ENCODE measurements at regions not wholly inside any gene's neighbourhood (a gene's known extent, or its start where the extent isn't known, plus 50 kb on each side); places are given as distances from the start of the nearest gene placed in this dataset.

DNA sequence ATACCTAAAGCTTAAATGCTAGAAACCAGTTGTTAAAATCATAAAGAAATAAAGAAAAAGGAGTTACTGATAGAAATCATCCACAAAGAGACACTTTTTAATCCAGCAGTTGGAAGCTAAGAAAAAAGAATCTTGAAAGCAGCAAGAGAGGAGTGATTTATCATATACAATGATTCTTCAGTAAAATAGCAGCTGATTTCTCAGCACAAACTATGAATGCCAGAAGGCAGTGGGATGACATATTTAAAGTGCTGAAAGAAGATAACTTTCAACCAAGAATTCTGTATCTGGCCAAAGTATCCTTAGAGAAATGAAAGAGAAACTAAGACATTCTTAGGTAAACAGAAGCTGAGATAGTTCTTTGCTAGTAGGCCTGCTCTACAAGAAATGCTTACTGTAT, 366.0 kb downstream of the HTR1A start:
- Histone ChIP-seq H3K27me3 (replicated peaks in 1 of 4; ENCODE audit: control insufficient read depth in 3 of 4, extremely low read depth in 1 of 4, insufficient read depth in 3 of 4, low read length in 3 of 4) (no peaks in the 10 kb centered on the region), H4K20me1 (replicated peaks in 1 of 2; ENCODE audit: control insufficient read depth in 1 of 2, insufficient read depth in 2 of 2, low read length in 2 of 2) (no peaks in the 10 kb centered on the region), H2BK120ac (replicated peaks; ENCODE audit: low read depth, low read length) (no peak overlapping the region), H3K4me3 (ENCODE audit: extremely low read depth in 1 of 4, insufficient read depth in 2 of 4, low read depth in 3 of 4, low read length in 4 of 4) (no peak overlapping the region), H3K36me3 (ENCODE audit: control insufficient read depth in 2 of 4, insufficient read depth in 4 of 4, low read length in 3 of 4) (no peaks in the 10 kb centered on the region), H3K56ac (replicated peaks; ENCODE audit: insufficient read length, low read depth, low read length) (no peak overlapping the region), H2BK15ac (ENCODE audit: low read length) (no peak overlapping the region), H3K4ac (replicated peaks; ENCODE audit: insufficient read length, low read depth, low read length) (no peak overlapping the region), H3K4me1 (replicated peaks in 1 of 4; ENCODE audit: control insufficient read depth in 3 of 4, insufficient read depth in 4 of 4, low read length in 3 of 4) (no peaks in the 10 kb centered on the region), H3K18ac (ENCODE audit: extremely low read depth, low read length) (no peak overlapping the region), H4K5ac (ENCODE audit: insufficient read length, low read depth, low read length) (no peak overlapping the region), H4K91ac (replicated peaks; ENCODE audit: insufficient read length, low read length) (no peak overlapping the region), H2AFZ (ENCODE audit: low read length) (no peak overlapping the region), H2BK5ac (ENCODE audit: low read depth, low read length) (no peak overlapping the region), H3K9me3 (ENCODE audit: insufficient read depth in 2 of 2, low read depth in 1 of 2, low read length in 1 of 2) (no peaks in the 10 kb centered on the region), H3K23ac (ENCODE audit: insufficient read length) (no peak overlapping the region), H3K79me1 (ENCODE audit: low read depth, low read length) (no peaks in the 10 kb centered on the region), H4K8ac (ENCODE audit: extremely low read depth, insufficient read depth, low read length) (no peak overlapping the region), H3K23me2 (ENCODE audit: low read depth, low read length) (no peaks in the 10 kb centered on the region), H3K9ac (replicated peaks in 1 of 4; ENCODE audit: extremely low read depth in 1 of 4, low read depth in 3 of 4, low read length in 3 of 4) (no peak overlapping the region), H2BK20ac (ENCODE audit: low read length) (no peak overlapping the region), H3K79me2 (ENCODE audit: control insufficient read depth in 1 of 2, insufficient read depth in 2 of 2, low read length in 2 of 2) (no peaks in the 10 kb centered on the region), H2BK12ac (ENCODE audit: low read depth, low read length) (no peak overlapping the region), H3K27ac (ENCODE audit: low read depth, low read length) (no peak overlapping the region), H2AK5ac (ENCODE audit: low read depth, low read length) (no peak overlapping the region), H3K4me2 (ENCODE audit: insufficient read depth in 1 of 2, low read depth in 2 of 2, low read length in 2 of 2) (no peak overlapping the region), H3K14ac (ENCODE audit: insufficient read length) (no peak overlapping the region)
- FAIRE-seq (no peak), DNase-seq (ENCODE audit: low read depth in 1 of 2, low spot score in 2 of 2) (no peak)
- TF ChIP-seq ASH2L (IDR thresholded peaks at IDR 0.05; ENCODE audit: low read length) (no peak), SAP30 (IDR thresholded peaks at IDR 0.05; ENCODE audit: insufficient read depth, insufficient replicate concordance, low read length) (no peak), GTF2F1 (IDR thresholded peaks at IDR 0.05; ENCODE audit: borderline replicate concordance, low read depth, low read length) (no peak), CREB1 (IDR thresholded peaks at IDR 0.05) (no peak)
- ChIA-PET POLR2A (ENCODE audit: partially characterized antibody) (no interaction called here), CTCF (ENCODE audit: partially characterized antibody) (no interaction called here)

All from H1 (cell line).